ENCODE measurements at regions not wholly inside any gene's neighbourhood (a gene's known extent, or its start where the extent isn't known, plus 50 kb on each side); places are given as distances from the start of the nearest gene placed in this dataset.
"Not testable (repeated sequence)": the region's sequence is repeated elsewhere in the genome, so short reads cannot be mapped to it uniquely, and the experiment has no call there.

GRCh38 chr4:186845137-186845842, 121.6 kb upstream of the FAT1 start:
- intact Hi-C loops (cut with micrococcal nuclease) = no loop called here

DNA sequence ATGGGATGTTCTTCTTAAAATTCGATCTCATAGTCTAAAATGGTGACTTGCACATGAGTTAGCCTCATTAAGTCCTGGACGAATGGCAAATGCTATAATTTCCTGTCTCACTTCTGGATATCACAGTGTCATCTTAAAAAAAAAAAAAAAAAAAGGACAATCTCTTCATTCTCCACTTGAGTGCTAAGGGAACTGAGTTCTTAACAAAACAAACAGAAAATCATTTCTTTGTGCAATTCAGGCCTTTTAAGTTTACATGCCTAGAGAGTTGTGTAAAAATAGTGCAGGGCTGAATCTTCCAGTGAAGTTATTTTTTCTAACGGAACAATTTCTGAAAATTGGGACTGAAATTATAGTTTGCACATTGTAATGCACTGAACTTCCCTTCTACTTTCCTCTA, 122.8 kb upstream of the FAT1 start:
- intact Hi-C loops (cut with micrococcal nuclease) = no loop called here

DNA sequence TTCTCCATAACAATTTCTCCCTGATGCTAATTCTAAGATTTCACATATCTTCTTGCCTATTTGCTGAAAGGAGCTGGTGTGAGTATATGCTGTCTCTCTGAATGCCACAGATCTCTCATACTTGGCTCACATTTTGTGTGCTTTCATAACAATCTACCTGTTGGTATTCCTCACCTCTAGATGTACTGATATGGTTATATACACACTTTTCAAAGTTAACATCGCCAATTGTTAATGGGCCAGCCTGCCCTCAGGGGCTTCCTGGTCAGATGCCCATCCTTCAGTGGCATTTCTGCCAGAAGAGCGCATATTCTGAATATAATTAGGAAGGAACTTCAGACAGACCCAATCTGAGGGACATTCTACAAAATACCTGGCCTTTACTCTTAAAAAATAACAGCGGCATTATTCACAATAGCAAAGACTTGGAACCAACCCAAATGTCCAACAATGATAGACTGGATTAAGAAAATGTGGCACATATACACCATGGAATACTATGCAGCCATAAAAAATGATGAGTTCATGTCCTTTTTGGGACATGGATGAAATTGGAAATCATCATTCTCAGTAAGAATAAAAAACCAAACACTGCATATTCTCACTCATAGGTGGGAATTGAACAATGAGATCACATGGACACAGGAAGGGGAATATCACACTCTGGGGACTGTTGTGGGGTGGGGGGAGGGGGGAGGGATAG, 123.9 kb upstream of the FAT1 start:
- intact Hi-C loops (cut with micrococcal nuclease) = not testable (repeated sequence)

DNA sequence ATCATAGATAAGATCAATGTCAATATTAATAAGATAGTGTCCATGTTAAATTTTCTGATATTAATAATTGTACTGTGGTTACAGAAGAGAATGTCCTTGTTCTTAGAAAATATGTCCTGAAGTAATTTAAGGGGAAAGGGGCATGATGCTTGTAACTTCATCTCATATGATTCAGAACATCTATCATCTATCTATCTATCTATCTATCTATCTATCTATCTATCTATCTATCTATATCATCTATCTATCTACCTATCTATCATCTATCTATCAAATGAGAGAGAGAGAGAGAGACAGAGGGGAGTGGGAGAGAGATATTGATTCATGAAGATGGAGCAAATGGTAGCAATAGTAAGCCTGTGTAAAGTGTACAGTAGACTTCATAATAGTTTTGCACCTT, 124.8 kb upstream of the FAT1 start:
- intact Hi-C loops (cut with micrococcal nuclease) = no loop called here

DNA sequence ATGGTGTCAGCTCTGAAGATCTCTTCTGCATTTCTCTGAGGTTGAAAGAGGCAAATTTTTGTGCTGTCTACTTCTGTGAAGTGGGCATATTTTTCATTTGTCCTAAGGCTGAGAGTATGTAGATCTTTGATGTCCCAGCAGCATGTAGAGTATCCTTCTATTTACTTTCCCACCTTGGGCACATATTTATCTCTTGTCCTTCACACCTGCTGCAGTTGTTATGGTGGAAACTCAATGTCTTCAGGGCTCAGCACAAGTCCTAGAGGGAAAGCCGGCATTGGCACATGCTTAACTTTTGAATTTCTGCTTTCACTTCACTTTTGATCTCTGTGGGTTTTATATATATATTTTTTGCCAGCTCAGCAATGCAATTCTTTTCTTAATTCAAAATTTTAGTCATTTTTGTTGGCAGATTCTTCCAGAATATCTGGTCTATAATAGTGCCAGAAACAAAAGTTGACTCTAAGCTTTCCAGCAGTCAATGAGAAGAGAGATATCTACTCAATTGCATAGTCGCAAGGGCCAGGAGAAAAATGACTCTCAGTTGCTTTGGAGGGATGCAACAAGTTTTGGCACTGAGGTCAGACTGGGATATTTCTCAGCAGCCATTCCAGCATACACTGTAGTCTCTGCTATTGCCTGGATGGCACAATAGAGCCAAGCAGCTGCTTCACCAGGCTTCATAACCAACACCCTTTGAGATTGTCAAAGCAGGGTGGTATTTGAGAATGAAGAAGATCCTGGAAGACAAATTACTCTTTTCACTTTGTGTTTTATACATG, 127.8 kb upstream of the FAT1 start:
- intact Hi-C loops (cut with micrococcal nuclease) = no loop called here

DNA sequence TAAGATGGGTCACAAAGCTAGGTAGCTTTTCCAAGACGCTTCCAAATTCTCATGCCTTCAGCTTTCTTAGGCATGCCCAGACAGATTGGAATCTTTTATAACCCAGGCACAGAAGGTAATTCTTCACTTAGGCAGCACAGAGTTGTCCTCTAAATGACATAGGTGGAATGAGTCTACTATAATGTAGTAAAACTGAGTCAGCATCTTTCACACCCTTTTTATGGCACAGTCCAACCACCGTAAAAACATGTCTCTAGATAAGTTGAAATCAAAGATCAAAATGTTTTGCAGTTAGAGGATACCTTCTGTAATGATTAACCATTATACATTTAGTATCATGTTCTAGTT, 128.4 kb upstream of the FAT1 start:
- intact Hi-C loops (cut with micrococcal nuclease) = no loop called here

DNA sequence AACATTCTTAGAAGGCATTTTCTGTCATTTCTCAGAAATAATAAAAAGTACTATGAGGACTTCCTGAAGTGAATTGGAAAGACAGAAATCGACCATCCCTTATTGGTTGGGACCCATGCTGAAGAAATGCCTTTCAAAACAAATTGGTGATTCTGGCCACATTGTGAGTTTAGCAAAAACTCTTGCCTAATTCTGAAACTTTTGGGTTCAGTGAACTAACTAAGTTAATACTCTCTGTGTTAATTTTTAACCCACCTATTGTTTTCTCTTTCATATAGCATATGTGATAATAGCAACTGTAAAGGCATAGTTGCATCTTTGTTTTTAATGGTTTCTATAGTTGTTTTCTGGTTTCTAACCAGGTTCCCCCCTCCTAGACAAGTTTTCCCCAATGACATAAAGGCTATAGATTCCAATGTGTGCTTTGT, 129.3 kb upstream of the FAT1 start:
- intact Hi-C loops (cut with micrococcal nuclease) = no loop called here

GRCh38 chr4:186854256-186854655, 130.6 kb upstream of the FAT1 start:
- intact Hi-C loops (cut with micrococcal nuclease) = no loop called here

DNA sequence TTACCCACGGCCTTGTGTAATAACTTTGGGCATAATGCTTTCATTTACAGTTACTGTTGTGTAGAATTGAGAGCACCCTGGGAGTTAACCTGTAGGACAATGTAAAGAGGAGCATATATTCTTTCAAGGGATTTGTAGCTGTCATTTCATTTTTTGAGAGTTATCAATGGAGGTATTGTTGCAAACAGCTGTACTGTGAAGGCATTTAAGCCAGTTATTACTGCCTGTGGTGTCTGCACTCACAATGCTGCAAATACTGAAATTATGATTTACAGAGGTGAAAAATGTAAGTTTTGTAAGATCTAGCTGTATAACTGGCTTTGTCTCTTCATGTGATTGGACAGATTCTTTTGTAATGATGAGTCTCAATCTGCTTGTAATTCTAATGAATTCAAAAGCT, 131.5 kb upstream of the FAT1 start:
- intact Hi-C loops (cut with micrococcal nuclease) = no loop called here

DNA sequence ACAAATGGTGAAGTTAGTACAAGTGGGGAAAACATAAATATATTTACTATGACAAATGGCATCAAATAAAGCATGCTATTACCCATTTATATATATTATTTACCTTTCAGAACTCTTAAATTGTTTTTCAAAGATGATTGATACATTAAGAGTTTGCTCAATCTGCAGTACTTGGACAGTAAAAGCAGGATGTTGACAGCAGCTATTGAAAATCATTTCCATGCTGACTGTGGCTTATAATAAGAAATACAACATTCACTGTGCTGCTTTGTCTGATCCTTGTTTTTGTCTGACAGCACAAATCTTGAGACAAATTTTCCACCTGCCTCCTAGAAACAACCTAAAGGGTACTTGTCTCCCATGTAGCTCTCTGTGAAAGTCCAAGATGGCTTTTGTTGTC, 134.1 kb upstream of the FAT1 start:
- intact Hi-C loops (cut with micrococcal nuclease) = no loop called here

DNA sequence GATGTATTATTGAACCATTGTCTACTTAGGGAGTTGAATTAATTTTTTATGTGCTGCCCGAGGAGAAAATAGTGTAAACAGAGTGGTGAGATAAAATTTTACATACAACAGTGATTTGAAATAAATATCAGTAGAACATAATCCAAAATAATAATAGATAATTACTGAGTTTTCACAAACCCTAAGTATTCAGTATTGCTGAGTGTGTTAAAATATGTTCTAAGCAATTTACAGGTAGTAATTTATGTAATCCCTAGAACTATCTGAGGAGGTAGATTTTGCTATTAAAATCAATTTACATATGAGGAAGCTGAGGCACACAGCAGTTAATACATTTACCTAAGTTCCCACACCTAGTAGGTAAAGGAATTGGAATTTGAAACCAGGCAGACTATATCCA, 134.7 kb upstream of the FAT1 start:
- intact Hi-C loops (cut with micrococcal nuclease) = no loop called here

DNA sequence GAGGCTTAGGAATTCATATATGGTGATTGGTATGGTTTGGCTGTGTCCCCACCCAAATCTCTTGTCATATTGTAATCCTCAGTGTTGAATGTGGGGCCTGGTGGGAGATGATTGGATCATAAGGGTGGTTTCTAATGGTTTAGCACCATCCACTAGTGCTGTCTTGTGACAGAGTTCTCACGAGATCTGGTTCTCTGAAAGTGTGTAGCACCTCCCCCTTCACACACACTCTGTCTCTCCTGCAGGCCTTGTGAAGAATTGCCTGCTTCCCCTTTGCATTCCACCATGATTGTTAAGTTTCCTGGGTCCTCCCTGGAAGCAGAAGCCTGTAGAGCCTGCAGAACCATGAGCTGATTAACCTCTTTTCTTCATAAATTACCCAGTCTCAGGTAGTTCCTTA, 135.8 kb upstream of the FAT1 start:
- intact Hi-C loops (cut with micrococcal nuclease) = no loop called here

- intact Hi-C loops (cut with micrococcal nuclease) = no loop called here
These were observed 137.7 kb upstream of the FAT1 start for GRCh38 chr4:186861317-186861716.

DNA sequence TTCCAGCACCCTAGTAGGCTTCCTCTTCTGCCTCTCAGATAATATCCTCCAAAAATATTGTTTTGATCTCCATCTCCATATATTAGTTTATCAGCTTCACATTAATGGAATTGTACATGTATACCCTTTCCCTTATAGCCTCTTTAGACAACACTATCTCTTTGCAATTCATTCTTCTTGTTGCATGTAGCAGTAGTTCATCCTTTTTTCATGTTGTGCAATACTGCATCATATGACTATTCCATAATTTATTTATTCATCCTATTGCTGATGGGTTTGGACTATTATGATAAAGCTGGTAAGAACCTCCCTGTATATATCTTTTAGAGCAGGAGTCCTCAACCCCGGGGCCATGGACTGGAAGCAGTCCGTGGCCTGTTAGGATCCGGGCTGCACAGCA, 148.2 kb upstream of the FAT1 start:
- intact Hi-C loops (cut with micrococcal nuclease) = no loop called here

DNA sequence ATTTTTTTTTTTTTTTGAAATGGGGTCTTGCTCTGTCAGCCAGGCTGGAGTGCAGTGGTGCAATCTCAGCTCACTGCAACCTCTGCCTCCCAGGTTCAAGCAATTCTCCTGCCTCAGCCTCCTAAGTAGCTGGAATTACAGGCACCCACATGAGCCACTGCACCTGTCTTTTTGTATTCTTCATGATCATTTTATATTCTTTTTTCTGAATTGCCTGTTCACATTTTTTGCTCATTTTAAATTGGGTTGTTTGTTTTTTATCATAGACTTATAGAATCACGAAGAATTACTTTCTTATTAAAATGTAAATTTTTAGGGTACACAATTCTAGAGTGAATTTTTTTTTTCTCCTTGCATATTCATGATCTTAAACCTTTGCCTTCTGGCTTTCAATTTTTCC, 149.4 kb upstream of the FAT1 start:
- intact Hi-C loops (cut with micrococcal nuclease) = not testable (repeated sequence)

DNA sequence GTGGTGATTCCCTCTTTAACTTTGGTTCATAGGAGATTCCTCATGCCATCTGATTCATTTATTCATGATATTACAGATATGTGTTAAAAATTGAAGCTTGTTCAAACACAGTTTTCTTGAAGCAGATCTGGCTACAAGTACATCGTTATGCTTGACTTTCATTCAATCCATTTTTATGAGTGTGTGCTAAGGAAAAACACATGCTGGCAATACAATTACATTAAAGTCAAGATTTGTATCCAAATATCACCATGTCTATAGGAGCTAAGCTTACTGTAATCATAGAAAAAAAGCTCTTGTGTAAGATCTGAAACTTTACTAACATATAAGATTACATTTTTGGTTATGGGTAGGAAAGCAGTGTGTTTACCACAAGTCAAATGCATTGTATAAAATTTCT, 151.8 kb upstream of the FAT1 start:
- intact Hi-C loops (cut with micrococcal nuclease) = no loop called here

- intact Hi-C loops (cut with micrococcal nuclease) = no loop called here
These were observed 153.4 kb upstream of the FAT1 start for GRCh38 chr4:186876961-186877626.

GRCh38 chr4:186878203-186878776, 154.6 kb upstream of the FAT1 start:
- intact Hi-C loops (cut with micrococcal nuclease) = no loop called here

DNA sequence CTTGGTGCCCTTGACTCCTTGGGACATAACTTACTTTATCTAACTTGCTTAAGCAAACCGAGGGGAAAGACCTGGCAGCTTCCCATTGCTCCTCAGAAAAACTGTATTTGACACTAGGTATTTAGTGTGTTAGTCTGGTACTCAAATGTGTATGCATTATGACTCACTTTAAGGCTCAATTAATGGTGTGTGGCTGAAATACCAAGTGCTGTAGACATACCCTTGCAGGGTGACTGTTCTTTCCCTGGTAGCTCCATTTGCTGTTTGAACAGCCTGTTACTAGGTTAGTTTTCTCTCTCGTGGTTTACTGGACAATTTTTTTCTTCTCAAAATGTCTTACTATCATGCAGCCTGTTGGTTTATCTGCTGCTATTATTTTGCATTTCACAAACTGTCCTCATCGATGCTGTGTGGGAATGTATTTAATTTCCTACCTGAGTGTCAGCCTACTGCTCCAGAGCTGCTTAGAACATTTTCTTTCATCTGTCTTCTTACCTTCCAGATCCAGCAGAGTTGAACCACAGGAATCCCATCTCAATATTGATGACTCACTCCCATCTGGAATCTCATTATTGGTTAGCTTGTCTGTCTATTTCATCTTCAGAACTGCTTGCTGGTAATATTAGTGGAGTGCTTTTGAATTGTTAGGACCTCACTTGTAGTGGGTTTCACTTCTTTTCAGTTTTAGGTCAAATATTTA, 158.0 kb upstream of the FAT1 start:
- intact Hi-C loops (cut with micrococcal nuclease) = no loop called here

GRCh38 chr4:186882293-186882692, 158.6 kb upstream of the FAT1 start:
- intact Hi-C loops (cut with micrococcal nuclease) = no loop called here

DNA sequence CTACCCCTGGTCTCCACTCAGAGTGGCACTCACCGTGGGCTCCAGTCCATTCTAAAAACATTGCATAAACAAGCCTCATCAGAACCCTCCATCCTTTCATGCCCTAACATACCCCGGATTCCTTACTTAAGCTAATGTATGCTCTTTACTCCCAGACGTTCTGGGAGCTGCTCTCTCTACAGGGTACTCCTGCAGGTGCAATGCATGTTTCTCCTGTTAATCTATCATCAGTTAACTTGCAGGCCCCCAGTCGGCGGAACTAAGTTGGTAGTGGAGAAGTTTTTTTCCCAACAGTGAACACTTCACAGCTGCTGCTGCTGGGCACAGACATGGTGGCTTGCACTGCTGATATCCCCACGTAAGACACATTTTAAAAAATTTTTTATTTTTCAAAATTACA, 161.6 kb upstream of the FAT1 start:
- intact Hi-C loops (cut with micrococcal nuclease) = no loop called here

Measured in T-helper 2 cell treated with Interferon-gamma antibody and Interleukin-4, amounts not matched to agents 100 ng/mL and 5 ng/mL, for 36 hours (primary cell).